8988T (cell line): ENCODE measurements at regions not wholly inside any gene's neighbourhood (a gene's known extent, or its start where the extent isn't known, plus 50 kb on each side); places are given as distances from the start of the nearest gene placed in this dataset.
"Not testable (repeated sequence)": the region's sequence is repeated elsewhere in the genome, so short reads cannot be mapped to it uniquely, and the experiment has no call there.

Source experiments
- DNase-seq: peaks from one replicate; pipeline ENCODE4 v3.0.0; 2011

- DNase-seq = no peak
Measured at GRCh38 chr5:159543326-159543725, 213.0 kb upstream of the IL12B start.

- DNase-seq = no peak
Measured at GRCh38 chr5:159545156-159545555, 214.9 kb upstream of the IL12B start.

- no peak for DNase-seq
Measured at GRCh38 chr5:159547466-159548195, 217.3 kb upstream of the IL12B start.

- no peak for DNase-seq
Measured at GRCh38 chr5:159548517-159548916, 218.2 kb upstream of the IL12B start.

- DNase-seq = no peak
Measured at GRCh38 chr5:159549046-159549445, 218.8 kb upstream of the IL12B start.

- no peak for DNase-seq
Measured at GRCh38 chr5:159550951-159551350, 220.7 kb upstream of the IL12B start.

- DNase-seq = no peak
Measured at GRCh38 chr5:159552751-159553150, 222.5 kb upstream of the IL12B start.

- DNase-seq = no peak
Measured at GRCh38 chr5:159553792-159554191, 223.5 kb upstream of the IL12B start.

GRCh38 chr5:159555084-159555483 is 224.8 kb upstream of the IL12B start:
- DNase-seq = no peak

- DNase-seq = no peak
Measured at GRCh38 chr5:159559337-159559736, 229.1 kb upstream of the IL12B start.

- no peak for DNase-seq
Measured at GRCh38 chr5:159560088-159560487, 229.8 kb upstream of the IL12B start.

- no peak for DNase-seq
Measured at GRCh38 chr5:159564031-159564430, 233.7 kb upstream of the IL12B start.

GRCh38 chr5:159566832-159567231 is 236.5 kb upstream of the IL12B start:
- no peak for DNase-seq

- DNase-seq = no peak
Measured at GRCh38 chr5:159567461-159567860, 237.2 kb upstream of the IL12B start.

- DNase-seq = no peak
Measured at GRCh38 chr5:159571501-159572244, 241.4 kb upstream of the IL12B start.

- no peak for DNase-seq
Measured at GRCh38 chr5:159576902-159577301, 246.6 kb upstream of the IL12B start.

- DNase-seq = no peak
Measured at GRCh38 chr5:159581502-159582249, 251.4 kb upstream of the IL12B start.

- no peak for DNase-seq
Measured at GRCh38 chr5:159582756-159583541, 252.7 kb upstream of the IL12B start.

- DNase-seq = no peak
Measured at GRCh38 chr5:159586921-159587320, 256.6 kb upstream of the IL12B start.

- DNase-seq = no peak
Measured at GRCh38 chr5:159588941-159589340, 258.7 kb upstream of the IL12B start.

GRCh38 chr5:159593518-159594073 is 263.3 kb upstream of the IL12B start:
- no peak for DNase-seq

GRCh38 chr5:159595561-159595960 is 265.3 kb upstream of the IL12B start:
- not testable (repeated sequence) for DNase-seq

GRCh38 chr5:159601216-159601615 is 270.9 kb upstream of the IL12B start:
- DNase-seq = no peak
